Loucy (cell line): ENCODE measurements at regions not wholly inside any gene's neighbourhood (a gene's known extent, or its start where the extent isn't known, plus 50 kb on each side); places are given as distances from the start of the nearest gene placed in this dataset.

Experiments
- H2AFZ ChIP-seq: fragments of 200-600 bp; sonication (generic); 2 replicates; pipeline ENCODE4 v1.6.0; 2016; ENCODE audit warnings: antibody characterized with exemption, mild to moderate bottlenecking, low read length, moderate library complexity
- H3F3A ChIP-seq: fragments of 200-600 bp; 2 replicates; pipeline ENCODE4 v1.6.0; 2016; ENCODE audit warnings: antibody characterized with exemption, low read depth, mild to moderate bottlenecking
- H3K27me3 ChIP-seq: fragments of 200-600 bp; sonication (generic); 2 replicates; pipeline ENCODE4 v1.6.1; 2014; ENCODE audit warnings: low read length, mild to moderate bottlenecking; ENCODE audit not compliant: insufficient read depth, poor library complexity, severe bottlenecking
- H3K36me3 ChIP-seq: fragments of 200-600 bp; sonication (generic); 2 replicates; pipeline ENCODE4 v1.6.1; 2016; ENCODE audit warnings: low read length; ENCODE audit not compliant: insufficient read depth
- H3K4me1 ChIP-seq: fragments of 200-600 bp; sonication (generic); 2 replicates; pipeline ENCODE4 v1.5.1; 2014; ENCODE audit warnings: low read length, mild to moderate bottlenecking; ENCODE audit not compliant: insufficient read depth, poor library complexity, severe bottlenecking
- H3K4me2 ChIP-seq: fragments of 200-600 bp; sonication (generic); 2 replicates; pipeline ENCODE4 v1.6.0; 2014; ENCODE audit warnings: antibody characterized with exemption, low read length, low read depth, mild to moderate bottlenecking; ENCODE audit not compliant: poor library complexity, severe bottlenecking
- H3K4me3 ChIP-seq: fragments of 200-600 bp; sonication (generic); 2 replicates; pipeline ENCODE4 v1.5.1; 2014; ENCODE audit warnings: low read length, mild to moderate bottlenecking, mixed read lengths; ENCODE audit not compliant: poor library complexity, severe bottlenecking
- H3K79me2 ChIP-seq: fragments of 200-600 bp; sonication (generic); 2 replicates; pipeline ENCODE4 v1.6.1; 2014; ENCODE audit warnings: low read length; ENCODE audit not compliant: insufficient read depth
- H3K9ac ChIP-seq: fragments of 200-600 bp; sonication (generic); 2 replicates; pipeline ENCODE4 v1.6.0; 2014; ENCODE audit warnings: mild to moderate bottlenecking, low read depth, low read length, moderate library complexity; ENCODE audit not compliant: poor library complexity, severe bottlenecking
- H3K9me2 ChIP-seq: fragments of 200-600 bp; sonication (generic); replicated peaks from 2 replicates; pipeline ENCODE4 v1.6.1; 2016; ENCODE audit warnings: low read depth, low read length, mixed read lengths
- H3K9me3 ChIP-seq: fragments of 200-600 bp; sonication (generic); 2 replicates; pipeline ENCODE4 v1.6.1; 2014; ENCODE audit warnings: mild to moderate bottlenecking, antibody characterized with exemption, low read length, low read depth; ENCODE audit not compliant: insufficient read depth
- H4K20me1 ChIP-seq: fragments of 200-600 bp; sonication (generic); 2 replicates; pipeline ENCODE4 v1.6.0; 2014; ENCODE audit warnings: antibody characterized with exemption, low read length, mild to moderate bottlenecking; ENCODE audit not compliant: insufficient read depth, poor library complexity, severe bottlenecking
- EZH2phosphoT487 ChIP-seq: fragments of 200-600 bp; IDR thresholded peaks from 2 replicates; pipeline ENCODE4 v1.6.1; 2018; ENCODE audit warnings: antibody characterized with exemption, mild to moderate bottlenecking, moderate library complexity, borderline replicate concordance
- TF ChIP-seq, protein P1 (sequence below): fragments of 200-600 bp; sonication (generic); conservative IDR thresholded peaks from 2 replicates; pipeline ENCODE4 v1.5.1; 2014; ENCODE audit warnings: mild to moderate bottlenecking, antibody characterized with exemption, low read length

DNA sequence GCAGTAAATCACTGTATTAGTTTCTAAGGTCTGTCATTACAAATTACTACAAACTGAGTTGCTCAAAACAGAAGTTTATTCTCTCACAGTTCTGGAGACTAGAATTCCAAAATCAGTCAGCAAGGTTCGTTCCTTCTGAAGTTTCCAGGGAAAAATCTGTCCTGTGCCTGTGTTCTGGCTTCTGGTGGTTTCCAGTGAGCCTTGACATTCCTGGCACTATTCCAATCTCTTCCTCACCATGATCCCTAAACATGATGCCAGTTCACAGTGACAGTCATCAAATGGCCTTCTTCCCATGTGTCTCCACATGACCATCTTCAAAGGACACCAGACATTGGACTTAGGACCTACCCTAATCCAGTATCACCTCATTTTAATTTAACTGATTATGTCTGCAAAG is 351.4 kb downstream of the PLK2 start:
- H3K36me3 ChIP-seq = no peaks in the 10 kb centered on the region
- no peaks in the 10 kb centered on the region for H3K9me3 ChIP-seq
- H4K20me1 ChIP-seq = no peaks in the 10 kb centered on the region
- no peak overlapping the region for H3K9ac ChIP-seq
- H2AFZ ChIP-seq = no peak overlapping the region
- no peaks in the 10 kb centered on the region for H3K79me2 ChIP-seq
- no peaks in the 10 kb centered on the region for H3K27me3 ChIP-seq
- H3K4me3 ChIP-seq = no peak overlapping the region
- TF ChIP-seq, protein P1, sequence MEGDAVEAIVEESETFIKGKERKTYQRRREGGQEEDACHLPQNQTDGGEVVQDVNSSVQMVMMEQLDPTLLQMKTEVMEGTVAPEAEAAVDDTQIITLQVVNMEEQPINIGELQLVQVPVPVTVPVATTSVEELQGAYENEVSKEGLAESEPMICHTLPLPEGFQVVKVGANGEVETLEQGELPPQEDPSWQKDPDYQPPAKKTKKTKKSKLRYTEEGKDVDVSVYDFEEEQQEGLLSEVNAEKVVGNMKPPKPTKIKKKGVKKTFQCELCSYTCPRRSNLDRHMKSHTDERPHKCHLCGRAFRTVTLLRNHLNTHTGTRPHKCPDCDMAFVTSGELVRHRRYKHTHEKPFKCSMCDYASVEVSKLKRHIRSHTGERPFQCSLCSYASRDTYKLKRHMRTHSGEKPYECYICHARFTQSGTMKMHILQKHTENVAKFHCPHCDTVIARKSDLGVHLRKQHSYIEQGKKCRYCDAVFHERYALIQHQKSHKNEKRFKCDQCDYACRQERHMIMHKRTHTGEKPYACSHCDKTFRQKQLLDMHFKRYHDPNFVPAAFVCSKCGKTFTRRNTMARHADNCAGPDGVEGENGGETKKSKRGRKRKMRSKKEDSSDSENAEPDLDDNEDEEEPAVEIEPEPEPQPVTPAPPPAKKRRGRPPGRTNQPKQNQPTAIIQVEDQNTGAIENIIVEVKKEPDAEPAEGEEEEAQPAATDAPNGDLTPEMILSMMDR = no peak
- TF ChIP-seq EZH2phosphoT487 = no peak
- no peaks in the 10 kb centered on the region for H3K9me2 ChIP-seq
- H3F3A ChIP-seq = no peaks in the 10 kb centered on the region
- no peaks in the 10 kb centered on the region for H3K4me1 ChIP-seq
- no peak overlapping the region for H3K4me2 ChIP-seq

DNA sequence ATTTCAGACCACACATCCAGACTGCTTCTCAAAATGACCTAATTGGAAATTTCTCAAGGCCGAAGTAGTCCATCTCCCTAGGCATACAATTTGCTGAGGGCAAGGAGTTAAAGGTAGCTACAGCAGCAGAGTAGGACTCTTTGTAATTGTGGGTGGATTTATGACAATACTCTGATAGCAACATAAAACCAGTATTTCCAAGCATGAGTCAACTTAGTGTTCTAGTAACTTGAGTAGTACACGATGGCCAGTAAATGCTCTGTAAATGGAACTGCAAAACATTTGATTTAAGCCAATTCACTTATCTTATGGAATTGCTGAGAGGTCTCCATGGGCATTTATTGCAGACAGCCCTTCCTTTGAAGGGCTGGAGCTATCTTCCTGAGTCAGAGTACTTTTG is 352.2 kb downstream of the PLK2 start:
- H3K27me3 ChIP-seq = no peaks in the 10 kb centered on the region
- H3K4me1 ChIP-seq = no peaks in the 10 kb centered on the region
- no peaks in the 10 kb centered on the region for H4K20me1 ChIP-seq
- no peaks in the 10 kb centered on the region for H3K9me3 ChIP-seq
- TF ChIP-seq, protein P1 = no peak
- TF ChIP-seq EZH2phosphoT487 = no peak
- H3K79me2 ChIP-seq = no peaks in the 10 kb centered on the region
- H3K9me2 ChIP-seq = no peaks in the 10 kb centered on the region
- no peak overlapping the region for H3K4me3 ChIP-seq
- no peak overlapping the region for H3K4me2 ChIP-seq
- H3F3A ChIP-seq = no peaks in the 10 kb centered on the region
- no peak overlapping the region for H2AFZ ChIP-seq
- H3K36me3 ChIP-seq = no peaks in the 10 kb centered on the region
- no peak overlapping the region for H3K9ac ChIP-seq

DNA sequence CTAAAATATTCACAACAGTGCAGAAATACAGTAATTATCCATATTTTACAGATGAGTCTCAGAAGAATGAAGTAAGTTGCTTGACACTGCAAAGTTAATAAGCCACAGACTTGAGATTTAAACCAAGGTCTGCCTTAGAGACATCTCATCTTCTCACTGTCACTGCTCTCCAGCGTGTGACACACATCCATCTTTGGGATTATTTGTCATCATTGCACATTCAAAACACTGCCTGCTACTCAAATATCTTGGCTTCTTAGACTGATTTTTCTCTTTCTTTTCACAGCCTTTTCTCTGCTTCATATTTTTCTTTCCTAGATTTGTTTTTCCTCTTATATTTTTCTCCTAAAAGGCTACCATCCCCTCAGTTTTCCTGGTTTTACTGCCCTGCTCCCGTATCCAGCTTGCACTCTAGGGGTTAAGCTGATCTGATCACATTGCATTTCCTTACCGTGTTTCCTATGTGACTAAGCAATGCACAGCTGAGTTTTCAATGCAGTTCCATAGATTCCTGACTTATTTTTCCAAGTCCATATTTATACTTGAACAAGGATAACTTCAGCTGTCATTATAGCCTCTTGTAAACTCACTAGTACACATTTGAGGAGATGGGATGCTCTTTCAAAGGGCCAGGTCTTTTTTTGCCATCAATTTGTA is 353.0 kb downstream of the PLK2 start:
- H3K36me3 ChIP-seq = no peaks in the 10 kb centered on the region
- TF ChIP-seq, protein P1 = no peak
- no peak for TF ChIP-seq EZH2phosphoT487
- H4K20me1 ChIP-seq = no peaks in the 10 kb centered on the region

More for the DNA sequence above, 353.0 kb downstream of the PLK2 start:
- Histone ChIP-seq H3K4me2 (no peak overlapping the region), H3K27me3 (no peaks in the 10 kb centered on the region), H3K4me1 (no peaks in the 10 kb centered on the region), H3K9me2 (no peaks in the 10 kb centered on the region), H3K9ac (no peak overlapping the region), H3K4me3 (no peak overlapping the region), H2AFZ (no peak overlapping the region), H3K9me3 (no peaks in the 10 kb centered on the region), H3K79me2 (no peaks in the 10 kb centered on the region), H3F3A (no peaks in the 10 kb centered on the region)
